ENCODE measurements at regions not wholly inside any gene's neighbourhood (a gene's known extent, or its start where the extent isn't known, plus 50 kb on each side); places are given as distances from the start of the nearest gene placed in this dataset.

DNA sequence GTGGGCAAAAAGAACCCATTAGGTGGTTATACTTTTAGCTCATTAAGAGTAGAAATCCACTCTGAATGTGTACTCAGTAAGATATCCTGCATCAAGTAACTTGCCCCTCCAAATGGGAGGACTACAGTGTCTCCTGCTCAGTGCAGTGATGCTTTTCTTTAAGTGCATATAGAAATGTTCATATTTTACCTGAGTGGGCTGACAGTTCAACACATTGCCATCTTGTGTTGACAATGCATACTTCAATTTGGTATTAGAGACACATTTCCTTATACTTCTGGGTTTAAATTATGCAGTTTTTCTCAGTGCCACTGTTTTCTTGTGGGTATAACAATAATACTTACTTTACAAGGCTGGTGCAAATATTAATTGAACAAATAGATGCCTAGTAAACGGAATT, 318.6 kb upstream of the TMPRSS15 start:
- no peak overlapping the region for H3K23ac ChIP-seq (ENCODE audit: low read length in 2 of 2)
- no peak overlapping the region for H2AFZ ChIP-seq (ENCODE audit: low read depth, low read length)
- no peak for DNase-seq
- H3K36me3 ChIP-seq (ENCODE audit: control insufficient read depth in 1 of 2, insufficient read depth in 2 of 2, low read depth in 1 of 2, low read length in 2 of 2), result no peaks in the 10 kb centered on the region
- H3K9ac ChIP-seq (ENCODE audit: low read length), result no peak overlapping the region
- no peak overlapping the region for H2BK15ac ChIP-seq (ENCODE audit: low read depth, poor library complexity, severe bottlenecking)
- no peak overlapping the region for H3K27ac ChIP-seq (ENCODE audit: low read length, poor library complexity, severe bottlenecking)
- no peak overlapping the region for H4K8ac ChIP-seq (ENCODE audit: low read length)
- no peak overlapping the region for H3K18ac ChIP-seq (ENCODE audit: low read depth in 1 of 2, low read length in 2 of 2)
- no peak overlapping the region for H2BK12ac ChIP-seq (ENCODE audit: low read length in 2 of 2)
- no peak overlapping the region for H3K4ac ChIP-seq (ENCODE audit: low read depth in 1 of 2, low read length in 2 of 2)
- H3K79me1 ChIP-seq (replicated peaks; ENCODE audit: low read length, poor library complexity, severe bottlenecking), result no peaks in the 10 kb centered on the region
- no peak overlapping the region for H2AK5ac ChIP-seq (ENCODE audit: low read length, severe bottlenecking)
- H2BK120ac ChIP-seq (ENCODE audit: low read depth, low read length), result no peak overlapping the region
- no peak overlapping the region for H4K91ac ChIP-seq (ENCODE audit: low read length)
- H3K4me1 ChIP-seq (ENCODE audit: control insufficient read depth, insufficient read depth, low read depth, low read length), result no peaks in the 10 kb centered on the region
- no peak overlapping the region for H3K4me2 ChIP-seq (ENCODE audit: low read length, poor library complexity, severe bottlenecking)
- no peak overlapping the region for H2BK5ac ChIP-seq (ENCODE audit: low read depth, low read length, poor library complexity, severe bottlenecking)
- no peaks in the 10 kb centered on the region for H3K27me3 ChIP-seq (ENCODE audit: control insufficient read depth in 1 of 2, insufficient read depth in 1 of 2, low read length in 2 of 2)
- no peak overlapping the region for H3K14ac ChIP-seq (ENCODE audit: low read length in 2 of 2)
- WGBS, result no CpG with 5 or more reads among the region's 1 CpG
- H3K4me3 ChIP-seq (ENCODE audit: insufficient read depth in 1 of 2, low read depth in 1 of 2, low read length in 2 of 2), result no peak overlapping the region
- H3K9me3 ChIP-seq (ENCODE audit: control insufficient read depth, low read length), result no peaks in the 10 kb centered on the region

- Histone ChIP-seq H3K4me1 (ENCODE audit: control insufficient read depth, insufficient read depth, low read depth, low read length) (no peaks in the 10 kb centered on the region), H4K91ac (ENCODE audit: low read length) (no peak overlapping the region), H2BK15ac (ENCODE audit: low read depth, poor library complexity, severe bottlenecking) (no peak overlapping the region), H2BK120ac (ENCODE audit: low read depth, low read length) (no peak overlapping the region), H3K79me1 (replicated peaks; ENCODE audit: low read length, poor library complexity, severe bottlenecking) (no peaks in the 10 kb centered on the region), H3K9ac (ENCODE audit: low read length) (no peak overlapping the region), H2BK12ac (ENCODE audit: low read length in 2 of 2) (no peak overlapping the region), H3K4ac (ENCODE audit: low read depth in 1 of 2, low read length in 2 of 2) (no peak overlapping the region), H2BK5ac (ENCODE audit: low read depth, low read length, poor library complexity, severe bottlenecking) (no peak overlapping the region), H3K23ac (ENCODE audit: low read length in 2 of 2) (no peak overlapping the region), H2AK5ac (ENCODE audit: low read length, severe bottlenecking) (no peak overlapping the region), H3K27ac (ENCODE audit: low read length, poor library complexity, severe bottlenecking) (no peak overlapping the region), H2AFZ (ENCODE audit: low read depth, low read length) (no peak overlapping the region), H3K27me3 (ENCODE audit: control insufficient read depth in 1 of 2, insufficient read depth in 1 of 2, low read length in 2 of 2) (no peaks in the 10 kb centered on the region), H3K4me2 (ENCODE audit: low read length, poor library complexity, severe bottlenecking) (no peak overlapping the region), H4K8ac (ENCODE audit: low read length) (no peak overlapping the region), H3K18ac (ENCODE audit: low read depth in 1 of 2, low read length in 2 of 2) (no peak overlapping the region), H3K14ac (ENCODE audit: low read length in 2 of 2) (no peak overlapping the region), H3K9me3 (ENCODE audit: control insufficient read depth, low read length) (no peaks in the 10 kb centered on the region), H3K36me3 (ENCODE audit: control insufficient read depth in 1 of 2, insufficient read depth in 2 of 2, low read depth in 1 of 2, low read length in 2 of 2) (no peaks in the 10 kb centered on the region), H3K4me3 (ENCODE audit: insufficient read depth in 1 of 2, low read depth in 1 of 2, low read length in 2 of 2) (no peak overlapping the region)
- WGBS, result 100% methylated on average over 1 of the region's 2 CpGs
- no peak for DNase-seq
Measured at GRCh38 chr21:18723171-18723570, 319.6 kb upstream of the TMPRSS15 start.

DNA sequence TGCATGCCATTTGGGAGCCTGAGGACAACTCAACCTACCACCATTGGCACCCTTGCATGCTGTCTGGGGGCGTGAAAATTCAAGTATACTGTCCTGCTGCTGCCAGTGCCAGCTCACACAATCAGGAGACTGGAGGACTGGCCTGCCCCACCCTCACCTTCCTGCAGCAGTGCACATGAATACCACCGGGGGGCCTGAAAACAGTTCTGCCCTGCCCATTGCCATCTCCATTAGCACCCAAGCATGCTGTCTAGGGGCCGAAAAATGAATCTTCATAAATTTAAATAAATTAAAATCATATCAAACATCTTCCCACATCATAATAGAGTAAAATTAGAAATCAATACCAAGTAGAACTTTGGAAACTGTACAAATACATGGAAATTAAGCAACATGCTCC, 322.1 kb upstream of the TMPRSS15 start:
- no peak overlapping the region for H2BK12ac ChIP-seq (ENCODE audit: low read length in 2 of 2)
- no peak overlapping the region for H3K9ac ChIP-seq (ENCODE audit: low read length)
- H3K27me3 ChIP-seq (ENCODE audit: control insufficient read depth in 1 of 2, insufficient read depth in 1 of 2, low read length in 2 of 2), result no peaks in the 10 kb centered on the region
- H2BK15ac ChIP-seq (ENCODE audit: low read depth, poor library complexity, severe bottlenecking), result no peak overlapping the region
- H3K14ac ChIP-seq (ENCODE audit: low read length in 2 of 2), result no peak overlapping the region
- 75% methylated on average over 3 of the region's 3 CpGs for WGBS
- H3K4ac ChIP-seq (ENCODE audit: low read depth in 1 of 2, low read length in 2 of 2), result no peak overlapping the region
- no peak overlapping the region for H3K27ac ChIP-seq (ENCODE audit: low read length, poor library complexity, severe bottlenecking)
- no peak overlapping the region for H2BK120ac ChIP-seq (ENCODE audit: low read depth, low read length)
- no peaks in the 10 kb centered on the region for H3K79me1 ChIP-seq (replicated peaks; ENCODE audit: low read length, poor library complexity, severe bottlenecking)
- H3K4me1 ChIP-seq (ENCODE audit: control insufficient read depth, insufficient read depth, low read depth, low read length), result no peaks in the 10 kb centered on the region
- no peak overlapping the region for H2AK5ac ChIP-seq (ENCODE audit: low read length, severe bottlenecking)
- no peaks in the 10 kb centered on the region for H3K9me3 ChIP-seq (ENCODE audit: control insufficient read depth, low read length)
- no peak overlapping the region for H3K4me2 ChIP-seq (ENCODE audit: low read length, poor library complexity, severe bottlenecking)
- H2BK5ac ChIP-seq (ENCODE audit: low read depth, low read length, poor library complexity, severe bottlenecking), result no peak overlapping the region
- no peak overlapping the region for H4K91ac ChIP-seq (ENCODE audit: low read length)
- no peak overlapping the region for H2AFZ ChIP-seq (ENCODE audit: low read depth, low read length)
- no peak for DNase-seq
- H3K36me3 ChIP-seq (ENCODE audit: control insufficient read depth in 1 of 2, insufficient read depth in 2 of 2, low read depth in 1 of 2, low read length in 2 of 2), result no peaks in the 10 kb centered on the region
- no peak overlapping the region for H3K4me3 ChIP-seq (ENCODE audit: insufficient read depth in 1 of 2, low read depth in 1 of 2, low read length in 2 of 2)
- H3K23ac ChIP-seq (ENCODE audit: low read length in 2 of 2), result no peak overlapping the region
- H4K8ac ChIP-seq (ENCODE audit: low read length), result no peak overlapping the region
- H3K18ac ChIP-seq (ENCODE audit: low read depth in 1 of 2, low read length in 2 of 2), result no peak overlapping the region

DNA sequence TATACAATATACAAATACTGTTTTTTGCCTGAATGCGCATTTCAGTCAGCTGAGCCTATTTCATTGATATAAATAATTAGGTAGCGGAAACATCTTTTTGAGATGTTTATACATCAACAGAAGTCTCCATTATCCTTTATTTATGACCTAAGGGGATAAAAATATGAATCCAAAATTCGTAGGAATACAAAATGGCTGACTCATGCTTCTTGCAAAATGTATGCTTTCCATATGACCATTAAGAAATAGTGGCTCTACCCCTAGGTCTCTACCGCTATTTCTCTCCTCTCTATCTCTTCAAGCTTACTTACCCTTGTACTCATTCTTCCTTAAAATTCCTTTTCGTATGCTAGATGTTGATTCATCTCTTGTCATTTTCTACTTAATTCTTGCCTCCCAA, 338.4 kb upstream of the TMPRSS15 start:
- Histone ChIP-seq H3K9me3 (ENCODE audit: control insufficient read depth, low read length) (no peaks in the 10 kb centered on the region), H3K79me1 (replicated peaks; ENCODE audit: low read length, poor library complexity, severe bottlenecking) (no peaks in the 10 kb centered on the region), H4K8ac (ENCODE audit: low read length) (no peak overlapping the region), H2BK12ac (ENCODE audit: low read length in 2 of 2) (no peak overlapping the region), H3K14ac (ENCODE audit: low read length in 2 of 2) (no peak overlapping the region), H3K9ac (ENCODE audit: low read length) (no peak overlapping the region), H3K4ac (ENCODE audit: low read depth in 1 of 2, low read length in 2 of 2) (no peak overlapping the region), H3K27ac (ENCODE audit: low read length, poor library complexity, severe bottlenecking) (no peak overlapping the region), H4K91ac (ENCODE audit: low read length) (no peak overlapping the region), H2BK120ac (ENCODE audit: low read depth, low read length) (no peak overlapping the region), H3K4me2 (ENCODE audit: low read length, poor library complexity, severe bottlenecking) (no peak overlapping the region), H3K27me3 (ENCODE audit: control insufficient read depth in 1 of 2, insufficient read depth in 1 of 2, low read length in 2 of 2) (no peaks in the 10 kb centered on the region), H3K36me3 (ENCODE audit: control insufficient read depth in 1 of 2, insufficient read depth in 2 of 2, low read depth in 1 of 2, low read length in 2 of 2) (no peaks in the 10 kb centered on the region), H2AK5ac (ENCODE audit: low read length, severe bottlenecking) (no peak overlapping the region), H2BK15ac (ENCODE audit: low read depth, poor library complexity, severe bottlenecking) (no peak overlapping the region), H3K4me1 (ENCODE audit: control insufficient read depth, insufficient read depth, low read depth, low read length) (no peaks in the 10 kb centered on the region), H3K4me3 (ENCODE audit: insufficient read depth in 1 of 2, low read depth in 1 of 2, low read length in 2 of 2) (no peak overlapping the region), H3K23ac (ENCODE audit: low read length in 2 of 2) (no peak overlapping the region), H3K18ac (ENCODE audit: low read depth in 1 of 2, low read length in 2 of 2) (no peak overlapping the region), H2AFZ (ENCODE audit: low read depth, low read length) (no peak overlapping the region), H2BK5ac (ENCODE audit: low read depth, low read length, poor library complexity, severe bottlenecking) (no peak overlapping the region)
- DNase-seq, result no peak
- WGBS, result 76% methylated on average over 3 of the region's 5 CpGs

Measured in mesenchymal stem cell (in vitro differentiated cells and primary cell).